Common myeloid progenitor, CD34-positive (primary cell): ENCODE measurements at regions not wholly inside any gene's neighbourhood (a gene's known extent, or its start where the extent isn't known, plus 50 kb on each side); places are given as distances from the start of the nearest gene placed in this dataset.
"Not testable (repeated sequence)": the region's sequence is repeated elsewhere in the genome, so short reads cannot be mapped to it uniquely, and the experiment has no call there.

Source experiments
- CTCF ChIA-PET: fragments of 350-600 bp; sonication (Branson Sonifier 250); formaldehyde crosslinking; loops from one replicate; lab custom pipeline; 2021; ENCODE audit warnings: antibody characterized with exemption; lab: Charles Lee
- POLR2A ChIA-PET: fragments of 350-600 bp; sonication (Branson Sonifier 250); formaldehyde crosslinking; loops from one replicate; lab custom pipeline; 2021; ENCODE audit warnings: antibody characterized with exemption; lab: Charles Lee
- DNase-seq, 3 donors: peaks; one replicate each; pipeline versions ENCODE4 v3.0.0 to v3.0.0-alpha.2; 2013
- H3K27ac ChIP-seq, 2 experiments: 1 replicate in 1 of 2; 2 replicates in 1 of 2; pipeline ENCODE4 v1.7.0; 2013; ENCODE audit warnings: inconsistent platforms in 2 of 2, low read length in 2 of 2, mild to moderate bottlenecking in 2 of 2, low read depth in 1 of 2, moderate library complexity in 1 of 2; ENCODE audit not compliant: severe bottlenecking in 2 of 2, insufficient read depth in 1 of 2, poor library complexity in 1 of 2
- H3K27me3 ChIP-seq, 5 experiments: replicated peaks in 2 of 5; 1 replicate in 3 of 5; 2 replicates in 2 of 5; pipeline versions ENCODE4 v1.6.1 to v1.7.0; 2013; ENCODE audit warnings: low read length in 4 of 5, mild to moderate bottlenecking in 2 of 5, moderate library complexity in 2 of 5, inconsistent platforms in 1 of 5; ENCODE audit not compliant: insufficient read depth in 5 of 5, control insufficient read depth in 4 of 5
- H3K36me3 ChIP-seq, 4 experiments: 1 replicate in 2 of 4; 2 replicates in 2 of 4; pipeline versions ENCODE4 v1.6.1 to v1.7.0; 2013; ENCODE audit warnings: low read length in 3 of 4, control low read depth in 1 of 4, mild to moderate bottlenecking in 1 of 4; ENCODE audit not compliant: control insufficient read depth in 4 of 4, insufficient read depth in 4 of 4
- H3K4me1 ChIP-seq, 4 experiments: 1 replicate in 3 of 4; 2 replicates in 1 of 4; pipeline versions ENCODE4 v1.6.1 to v1.7.1; 2013; ENCODE audit warnings: low read length in 3 of 4, mild to moderate bottlenecking in 3 of 4, control low read depth in 1 of 4, inconsistent platforms in 1 of 4, moderate library complexity in 1 of 4; ENCODE audit not compliant: control insufficient read depth in 4 of 4, insufficient read depth in 4 of 4; ENCODE audit errors: control extremely low read depth in 1 of 4
- H3K4me3 ChIP-seq, 7 experiments: 1 replicate in 4 of 7; 2 replicates in 3 of 7; pipeline versions ENCODE4 v1.5.1 to v1.7.0; 2013; ENCODE audit warnings: mild to moderate bottlenecking in 7 of 7, low read length in 6 of 7, moderate library complexity in 6 of 7, inconsistent platforms in 2 of 7, low read depth in 2 of 7, control low read depth in 1 of 7; ENCODE audit not compliant: insufficient read depth in 4 of 7, control insufficient read depth in 1 of 7; ENCODE audit errors: extremely low read depth in 1 of 7
- H3K9me3 ChIP-seq, 5 experiments: 1 replicate in 4 of 5; 2 replicates in 1 of 5; pipeline versions ENCODE4 v1.6.1 to v1.7.1; 2013; ENCODE audit warnings: low read length in 4 of 5, mild to moderate bottlenecking in 2 of 5, inconsistent platforms in 1 of 5, low read depth in 1 of 5, moderate library complexity in 1 of 5; ENCODE audit not compliant: control insufficient read depth in 4 of 5, insufficient read depth in 2 of 5; ENCODE audit errors: control extremely low read depth in 1 of 5
- WGBS: methylation state at CpG from one replicate; pipeline ENCODE4 v1.1.5; 2013; ENCODE audit not compliant: insufficient coverage; 5-methylcytosine and 5-hydroxymethylcytosine counted together

GRCh38 chr5:23433534-23434315, 73.7 kb upstream of the PRDM9 start:
- POLR2A ChIA-PET = no interaction called here
- Histone ChIP-seq H3K4me3 (no peak overlapping the region), H3K27me3 (no peaks in the 10 kb centered on the region), H3K27ac (no peak overlapping the region), H3K9me3 (no peaks in the 10 kb centered on the region), H3K4me1 (no peaks in the 10 kb centered on the region), H3K36me3 (no peaks in the 10 kb centered on the region)
- WGBS = 100% methylated on average over 3 of the region's 8 CpGs
- CTCF ChIA-PET = no interaction called here
- DNase-seq = no peak

GRCh38 chr5:23428705-23429104, 78.7 kb upstream of the PRDM9 start:
- Histone ChIP-seq H3K4me3 (no peak overlapping the region), H3K27me3 (no peaks in the 10 kb centered on the region), H3K27ac (no peak overlapping the region), H3K36me3 (no peaks in the 10 kb centered on the region), H3K9me3 (no peaks in the 10 kb centered on the region), H3K4me1 (no peaks in the 10 kb centered on the region)
- DNase-seq = no peak
- no CpG with 5 or more reads among the region's 1 CpG for WGBS
- ChIA-PET CTCF (interaction anchor here (1.2 kb wide), 1 partner anchor 29 kb away, joined by 3 read pairs; no protein-coding TSS in a partner anchor), POLR2A (no interaction called here)

- H3K27ac ChIP-seq, H3K36me3 ChIP-seq, POLR2A ChIA-PET, CTCF ChIA-PET, H3K27me3 ChIP-seq, H3K4me1 ChIP-seq, DNase-seq, H3K4me3 ChIP-seq, H3K9me3 ChIP-seq: not testable (repeated sequence)
- WGBS = 100% methylated on average over 1 of the region's 3 CpGs
These were observed 87.2 kb upstream of the PRDM9 start for GRCh38 chr5:23420214-23420613.

- no peak overlapping the region for H3K4me3 ChIP-seq
- 100% methylated on average over 1 of the region's 1 CpG for WGBS
- ChIA-PET POLR2A (no interaction called here), CTCF (no interaction called here)
- no peaks in the 10 kb centered on the region for H3K9me3 ChIP-seq
- no peaks in the 10 kb centered on the region for H3K4me1 ChIP-seq
- no peaks in the 10 kb centered on the region for H3K36me3 ChIP-seq
- DNase-seq = no peak
- no peak overlapping the region for H3K27ac ChIP-seq
- H3K27me3 ChIP-seq = no peaks in the 10 kb centered on the region
These were observed 88.3 kb upstream of the PRDM9 start for GRCh38 chr5:23419115-23419514.

GRCh38 chr5:23412515-23412914, 94.9 kb upstream of the PRDM9 start:
- DNase-seq = no peak
- H3K27me3 ChIP-seq = no peaks in the 10 kb centered on the region
- no peaks in the 10 kb centered on the region for H3K4me1 ChIP-seq
- H3K4me3 ChIP-seq = no peak overlapping the region
- no peaks in the 10 kb centered on the region for H3K36me3 ChIP-seq
- 95% methylated on average over 3 of the region's 3 CpGs for WGBS
- no peaks in the 10 kb centered on the region for H3K9me3 ChIP-seq
- CTCF ChIA-PET = no interaction called here
- no peak overlapping the region for H3K27ac ChIP-seq
- POLR2A ChIA-PET = no interaction called here

GRCh38 chr5:23411994-23412393, 95.4 kb upstream of the PRDM9 start:
- Histone ChIP-seq H3K27ac (no peak overlapping the region), H3K36me3 (no peaks in the 10 kb centered on the region), H3K9me3 (no peaks in the 10 kb centered on the region), H3K4me1 (no peaks in the 10 kb centered on the region), H3K4me3 (no peak overlapping the region), H3K27me3 (no peaks in the 10 kb centered on the region)
- WGBS = no CpG with 5 or more reads among the region's 2 CpGs
- ChIA-PET POLR2A (no interaction called here), CTCF (no interaction called here)
- no peak for DNase-seq

- Histone ChIP-seq H3K36me3 (no peaks in the 10 kb centered on the region), H3K4me3 (no peak overlapping the region), H3K9me3 (no peaks in the 10 kb centered on the region), H3K27me3 (no peaks in the 10 kb centered on the region), H3K27ac (no peak overlapping the region), H3K4me1 (no peaks in the 10 kb centered on the region)
- POLR2A ChIA-PET = no interaction called here
- 94% methylated on average over 17 of the region's 17 CpGs for WGBS
- DNase-seq = no peak
- CTCF ChIA-PET = no interaction called here
These were observed 96.2 kb upstream of the PRDM9 start for GRCh38 chr5:23411200-23411599.
